GM18517 (cell line): ENCODE measurements at regions not wholly inside any gene's neighbourhood (a gene's known extent, or its start where the extent isn't known, plus 50 kb on each side); places are given as distances from the start of the nearest gene placed in this dataset.
"Not testable (repeated sequence)": the region's sequence is repeated elsewhere in the genome, so short reads cannot be mapped to it uniquely, and the experiment has no call there.

Experiments
- ATAC-seq: cut with Tn5 transposase; IDR thresholded peaks from one replicate; pipeline ENCODE4 v1.9.1; 2021; ENCODE audit warnings: mild to moderate bottlenecking, moderate library complexity; ENCODE audit not compliant: unreplicated experiment

- no peak for ATAC-seq
Observed at GRCh38 chr1:116290085-116290705, 82.8 kb upstream of the ATP1A1 start.

DNA sequence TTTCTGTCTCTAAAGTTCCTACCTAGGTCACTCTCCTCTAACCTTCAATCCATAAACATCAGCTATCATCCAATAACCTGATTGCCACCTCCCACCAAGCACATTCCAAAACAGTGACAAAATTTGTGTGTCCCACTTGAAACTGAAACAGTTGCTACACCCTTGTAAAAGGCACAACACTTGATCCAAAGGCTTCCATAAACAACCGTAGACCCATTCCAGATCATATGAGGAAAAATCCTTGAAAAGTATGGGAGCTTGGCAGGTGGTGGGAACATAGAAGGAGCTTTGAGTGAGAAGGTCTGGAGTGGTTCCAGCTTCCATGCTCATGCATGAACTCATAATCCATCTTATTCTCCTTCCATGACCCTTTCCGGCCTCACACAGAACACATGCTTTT lies 82.0 kb upstream of the ATP1A1 start:
- no peak for ATAC-seq

- ATAC-seq: no peak
Observed at GRCh38 chr1:116292929-116293725, 79.9 kb upstream of the ATP1A1 start.

GRCh38 chr1:116297495-116298212 lies 75.4 kb upstream of the ATP1A1 start:
- ATAC-seq: no peak

DNA sequence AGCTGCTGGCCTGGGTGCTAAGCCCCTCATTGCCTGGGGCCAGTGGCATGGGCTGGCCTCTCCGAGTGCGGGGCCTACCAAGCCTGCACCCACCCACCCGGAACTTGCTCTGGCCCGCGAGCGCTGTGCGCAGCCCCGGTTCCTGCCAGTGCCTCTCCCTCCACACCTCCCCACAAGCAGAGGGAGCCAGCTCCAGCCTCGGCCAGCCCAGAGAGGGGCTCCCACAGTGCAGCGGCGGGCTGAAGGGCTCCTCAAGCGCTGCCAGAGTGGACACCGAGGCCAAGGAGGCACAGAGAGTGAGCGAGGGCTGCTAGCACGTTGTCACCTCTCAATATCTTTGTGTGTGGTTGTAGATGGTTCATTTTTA lies 74.8 kb upstream of the ATP1A1 start:
- not testable (repeated sequence) for ATAC-seq

DNA sequence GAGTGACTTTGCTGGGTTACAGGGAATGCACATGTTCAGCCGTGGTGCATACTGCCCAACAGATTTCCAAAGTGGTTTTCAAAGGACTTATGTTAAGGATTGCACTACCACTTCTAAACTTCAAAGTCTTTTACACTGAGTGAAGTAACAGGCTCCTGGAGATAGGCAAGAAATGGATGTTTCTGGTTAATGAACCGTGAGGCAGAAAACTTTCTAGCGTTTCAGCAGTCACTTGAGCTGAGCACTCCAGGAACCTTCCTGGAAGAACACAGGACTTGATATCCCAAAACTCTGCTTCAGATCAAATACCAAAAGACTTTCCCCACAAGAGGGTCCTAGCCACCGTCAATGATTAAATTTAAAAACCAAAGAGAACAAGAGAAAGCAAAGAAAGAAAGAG lies 74.3 kb upstream of the ATP1A1 start:
- no peak for ATAC-seq

- no peak for ATAC-seq
Observed at GRCh38 chr1:116299248-116299647, 73.8 kb upstream of the ATP1A1 start.

GRCh38 chr1:116302281-116302680 lies 70.8 kb upstream of the ATP1A1 start:
- ATAC-seq: no peak

GRCh38 chr1:116306102-116306501 lies 66.9 kb upstream of the ATP1A1 start:
- no peak for ATAC-seq

DNA sequence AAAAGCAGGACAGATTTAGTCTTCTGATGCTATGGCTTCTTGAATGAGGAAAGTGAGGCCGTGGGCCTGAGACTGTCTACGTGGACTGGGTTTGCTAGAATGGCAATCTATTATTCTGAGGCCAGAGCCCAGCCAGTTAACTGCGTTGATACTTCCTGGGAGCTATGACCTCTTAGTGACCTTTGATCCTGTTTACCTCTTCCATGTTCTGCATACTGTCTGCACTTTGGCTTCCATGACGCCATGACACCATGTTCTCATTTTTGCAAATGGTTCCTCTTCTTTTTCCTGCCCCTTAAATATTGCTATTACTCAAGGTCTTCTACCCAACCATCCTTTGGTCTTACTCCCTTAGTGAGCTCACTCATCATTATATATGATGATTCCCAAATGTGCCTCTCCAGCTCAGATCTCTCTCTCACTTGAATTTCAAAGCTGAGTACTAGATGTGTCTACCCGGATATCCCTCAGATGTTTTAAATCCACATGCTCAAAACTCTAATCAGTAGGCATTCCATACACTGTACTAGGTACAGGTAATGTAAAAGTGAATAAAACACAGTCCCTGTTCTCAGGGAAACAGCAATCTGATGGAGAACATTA lies 66.1 kb upstream of the ATP1A1 start:
- no peak for ATAC-seq

DNA sequence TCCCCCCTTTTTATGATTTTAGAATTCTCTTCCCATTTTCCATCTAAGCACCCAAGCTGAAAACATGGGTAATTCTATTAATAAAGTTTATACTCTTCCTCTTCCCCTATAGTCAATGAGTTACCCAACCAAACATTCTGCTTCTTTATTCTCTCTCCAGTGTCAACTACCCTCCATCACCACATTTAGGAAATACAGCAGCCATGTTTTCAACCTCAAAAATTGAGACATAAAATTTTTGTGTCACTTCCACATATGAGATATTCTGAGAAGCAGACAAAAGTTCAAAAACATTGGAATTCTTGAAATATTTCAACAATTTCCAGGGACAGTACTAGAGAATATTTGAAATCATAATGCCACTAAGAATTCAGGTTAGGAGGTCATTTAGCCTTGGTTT lies 64.8 kb upstream of the ATP1A1 start:
- no peak for ATAC-seq

DNA sequence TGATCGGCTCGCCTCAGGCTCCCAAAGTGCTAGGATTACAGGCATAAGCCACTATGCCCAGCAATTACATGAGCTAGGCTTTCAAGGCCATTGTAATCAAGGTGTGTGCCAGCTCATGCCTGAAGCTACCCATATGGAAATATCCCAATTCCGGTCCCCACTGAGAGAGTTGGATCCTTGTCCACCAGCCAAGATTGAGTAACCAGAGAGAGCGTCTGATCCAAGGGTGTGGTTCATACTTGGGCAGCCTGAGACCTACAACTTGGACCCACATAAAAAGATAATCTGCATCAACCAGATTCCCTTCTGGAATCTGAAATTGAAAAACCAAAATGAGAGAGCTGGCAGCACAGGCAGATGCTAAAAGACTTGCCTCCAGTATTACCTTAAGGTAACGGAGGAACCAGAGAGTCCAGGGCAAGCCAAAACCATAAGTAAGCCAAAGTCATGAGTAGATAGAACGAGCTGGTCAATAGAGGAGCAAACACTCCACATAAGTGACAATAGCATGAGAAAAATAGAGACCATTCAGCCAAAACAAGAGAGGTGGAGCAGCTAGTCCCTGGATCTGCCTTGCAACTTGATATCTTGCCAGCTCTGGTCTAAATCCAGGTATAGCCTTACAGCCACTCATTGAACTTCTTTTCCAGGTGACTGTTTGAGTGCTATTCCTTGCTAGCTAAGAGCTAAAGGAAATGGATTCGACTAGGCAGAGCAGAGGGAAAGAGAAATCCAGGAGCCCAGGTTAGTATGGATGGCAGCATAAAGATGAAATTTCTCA lies 63.8 kb upstream of the ATP1A1 start:
- no peak for ATAC-seq

DNA sequence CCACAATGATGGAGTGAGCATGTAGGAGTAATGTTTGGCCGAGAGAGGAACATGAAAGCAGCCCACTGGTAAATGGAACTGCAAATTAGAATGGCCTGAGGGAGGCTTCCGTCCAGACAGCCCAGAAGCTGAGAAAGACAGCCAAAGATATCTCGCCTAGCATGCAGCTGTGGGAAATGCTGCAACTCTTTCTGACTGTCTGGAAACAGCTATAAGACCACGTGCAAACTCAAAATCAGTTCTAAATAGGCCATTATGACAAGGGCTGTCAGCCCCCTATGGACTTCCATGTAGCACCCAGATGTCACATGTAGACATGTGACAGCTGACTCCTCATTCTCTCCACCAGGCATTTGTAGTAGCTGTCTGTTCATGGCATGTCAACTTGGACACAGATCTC lies 62.9 kb upstream of the ATP1A1 start:
- ATAC-seq: no peak

GRCh38 chr1:116311193-116311592 lies 61.9 kb upstream of the ATP1A1 start:
- no peak for ATAC-seq

- ATAC-seq: no peak
Observed at GRCh38 chr1:116311756-116312680, 61.0 kb upstream of the ATP1A1 start.

DNA sequence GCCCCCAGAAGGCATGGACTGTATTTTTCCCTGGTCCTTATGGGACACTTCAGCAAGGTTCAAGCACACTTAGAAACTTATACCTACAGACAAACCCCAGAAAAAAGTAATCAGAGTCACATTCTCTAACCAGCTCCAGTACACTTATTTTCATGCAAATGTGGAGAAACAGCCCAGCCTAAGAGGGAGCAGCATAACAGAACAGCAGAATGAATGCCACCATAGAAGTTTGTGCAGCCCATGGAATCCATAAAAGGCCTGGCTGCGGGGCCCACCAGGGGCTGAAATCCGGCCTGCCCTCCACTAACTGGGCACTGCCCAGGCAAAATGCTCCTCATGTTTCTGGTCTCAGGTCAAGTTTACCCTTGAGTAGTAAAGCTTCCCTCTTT lies 60.4 kb upstream of the ATP1A1 start:
- ATAC-seq: no peak

DNA sequence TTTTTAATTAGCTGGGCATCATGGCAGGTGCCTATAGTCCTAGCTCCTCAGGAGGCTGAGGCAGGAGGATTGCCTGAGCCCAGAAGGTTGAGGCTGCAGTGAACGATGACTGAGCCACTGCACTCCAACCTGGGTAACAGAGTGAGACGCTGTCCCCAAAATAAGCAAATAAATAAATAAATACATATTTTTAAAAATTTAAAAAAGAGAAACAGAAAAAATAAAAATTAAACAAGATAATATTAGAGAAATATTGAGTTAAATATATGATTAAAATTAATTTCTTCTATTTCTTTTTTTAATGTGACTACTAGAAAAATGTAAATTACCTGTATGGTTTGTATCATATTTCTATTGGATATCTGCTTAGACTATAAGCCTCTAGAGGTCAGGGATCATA lies 59.3 kb upstream of the ATP1A1 start:
- ATAC-seq: no peak

DNA sequence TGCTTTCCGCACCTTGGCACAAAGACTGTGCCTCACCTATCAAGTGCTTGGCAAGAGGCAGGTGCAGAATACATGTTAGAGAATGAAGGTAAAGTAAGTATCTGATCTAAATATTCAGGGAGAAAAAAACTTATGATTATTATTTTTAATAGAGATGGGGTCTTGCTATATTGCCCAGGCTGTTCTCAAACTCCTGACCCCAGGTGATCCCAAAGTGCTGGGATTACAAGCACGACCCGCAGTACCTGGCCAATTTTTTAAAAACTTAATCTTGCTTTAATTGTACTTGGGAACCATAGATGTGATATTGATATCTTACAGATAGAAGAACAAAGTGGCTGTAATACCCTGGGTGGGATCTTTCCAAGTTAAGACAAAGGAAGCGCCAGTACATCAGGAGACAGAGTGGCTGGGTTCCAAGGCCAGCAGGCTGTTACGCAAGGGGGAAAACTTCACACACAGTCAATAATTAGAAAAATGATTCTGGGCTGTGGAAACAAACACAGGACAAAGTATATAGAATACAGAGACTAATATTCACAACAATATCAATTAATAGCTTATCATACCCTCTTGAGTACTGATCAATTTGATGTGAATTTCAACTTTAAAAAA lies 58.6 kb upstream of the ATP1A1 start:
- no peak for ATAC-seq

DNA sequence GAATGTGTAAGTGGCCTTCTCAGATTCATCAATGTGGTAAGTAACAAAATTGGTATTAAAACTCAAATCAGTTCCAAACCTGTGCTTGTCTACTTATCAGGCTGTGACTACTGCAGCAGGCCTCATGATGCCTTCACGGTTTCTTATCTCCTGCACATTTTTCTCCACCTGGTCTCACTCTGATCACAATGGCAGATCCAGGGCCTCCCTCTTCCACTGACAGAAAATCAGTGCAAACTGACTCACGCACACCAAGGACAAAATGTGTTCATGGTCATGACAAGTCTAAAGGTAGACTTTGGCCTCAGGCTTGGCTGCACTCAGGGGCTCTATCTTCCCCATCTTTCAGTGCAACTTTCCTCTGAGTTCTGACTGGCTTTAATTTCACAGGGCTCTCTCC lies 56.7 kb upstream of the ATP1A1 start:
- ATAC-seq: no peak
